LNCaP clone FGC (cell line): ENCODE measurements at regions not wholly inside any gene's neighbourhood (a gene's known extent, or its start where the extent isn't known, plus 50 kb on each side); places are given as distances from the start of the nearest gene placed in this dataset.

Source experiments
- DNase-seq: peaks from one replicate; pipeline ENCODE4 v3.0.0-alpha.2; 2011; ENCODE audit warnings: low read depth
- H3K4me3 ChIP-seq: 2 replicates; pipeline ENCODE4 v1.5.1; 2011; ENCODE audit warnings: mild to moderate bottlenecking, low read depth, low read length, control low read depth
- CTCF ChIP-seq: IDR thresholded peaks from 2 replicates; pipeline ENCODE4 v1.5.1; 2012; ENCODE audit warnings: mild to moderate bottlenecking; ENCODE audit not compliant: control insufficient read depth, insufficient read depth; ENCODE audit errors: extremely low read depth

GRCh38 chr15:30030345-30030744 is 52.4 kb upstream of the GOLGA8J start:
- DNase-seq, result no peak
- no peak overlapping the region for H3K4me3 ChIP-seq
- peak; percentile 22; the same call in 1 of the 2 replicates for TF ChIP-seq CTCF

- no peak for TF ChIP-seq CTCF
- no peak overlapping the region for H3K4me3 ChIP-seq
- peak; percentile 22 for DNase-seq
These were observed 58.9 kb upstream of the GOLGA8J start for GRCh38 chr15:30023798-30024295.

- no peak for DNase-seq
- TF ChIP-seq CTCF, result no peak
- H3K4me3 ChIP-seq, result no peak overlapping the region
These were observed 72.0 kb upstream of the GOLGA8J start for GRCh38 chr15:30010746-30011145.

GRCh38 chr15:30008156-30008555 is 74.6 kb upstream of the GOLGA8J start:
- no peak for TF ChIP-seq CTCF
- H3K4me3 ChIP-seq, result no peak overlapping the region
- DNase-seq, result no peak

- H3K4me3 ChIP-seq, result no peak overlapping the region
- TF ChIP-seq CTCF, result no peak
- no peak for DNase-seq
These were observed 81.2 kb upstream of the GOLGA8J start for GRCh38 chr15:30001602-30002001.

- DNase-seq, result no peak
- TF ChIP-seq CTCF, result no peak
- no peak overlapping the region for H3K4me3 ChIP-seq
These were observed 84.7 kb upstream of the GOLGA8J start for GRCh38 chr15:29998033-29998432.

- no peak overlapping the region for H3K4me3 ChIP-seq
- no peak for DNase-seq
- TF ChIP-seq CTCF, result no peak
These were observed 85.3 kb upstream of the GOLGA8J start for GRCh38 chr15:29997499-29997898.
